Testis (tissue), 2 donors: ENCODE measurements at regions not wholly inside any gene's neighbourhood (a gene's known extent, or its start where the extent isn't known, plus 50 kb on each side); places are given as distances from the start of the nearest gene placed in this dataset.
A peak's percentile ranks its signal among the peaks of the same experiment; 100 is the strongest.

Source experiments
- DNase-seq: peaks from one replicate; pipeline ENCODE4 v3.0.0-alpha.2; 2019
- H3K27ac ChIP-seq, 2 donors: fragments of 200-600 bp; sonication (generic); one replicate each; pipeline ENCODE4 v1.5.1; 2019
- H3K27me3 ChIP-seq: fragments of 200-600 bp; sonication (generic); one replicate; pipeline ENCODE4 v1.5.1; 2019
- H3K36me3 ChIP-seq: fragments of 200-600 bp; sonication (generic); one replicate; pipeline ENCODE4 v1.5.1; 2017; ENCODE audit warnings: low read depth; ENCODE audit errors: missing control alignments
- H3K4me1 ChIP-seq: fragments of 200-600 bp; sonication (generic); one replicate; pipeline ENCODE4 v1.5.1; 2019
- H3K4me3 ChIP-seq, 2 donors: fragments of 200-600 bp; sonication (generic); one replicate each; pipeline ENCODE4 v1.5.1; 2017 to 2019
- H3K9me3 ChIP-seq: fragments of 200-600 bp; sonication (generic); one replicate; pipeline ENCODE4 v1.5.1; 2017
- CTCF ChIP-seq, 3 experiments: fragments of 450-650 bp in 2 of 3; fragments of 200-600 bp in 1 of 3; sonication (generic) in 1 of 3; IDR thresholded peaks; one replicate each; pipeline ENCODE4 v1.5.1; 2016 to 2019; ENCODE audit warnings: antibody characterized with exemption in 3 of 3, mild to moderate bottlenecking in 2 of 3, moderate library complexity in 1 of 3
- POLR2A ChIP-seq: fragments of 450-650 bp; IDR thresholded peaks from one replicate; pipeline ENCODE4 v1.6.1; 2017; ENCODE audit warnings: antibody characterized with exemption, mild to moderate bottlenecking, moderate library complexity
- WGBS, 2 donors: methylation state at CpG; one replicate each; pipeline ENCODE4 v1.1.5; 2018; 5-methylcytosine and 5-hydroxymethylcytosine counted together
- intact Hi-C: fragments of 100-400 bp; cut with DNase I; formaldehyde crosslinking; loops from one replicate; pipeline ENCODE4 v1.15.1; 2023; ENCODE audit warnings: low total_unique reads

GRCh38 chr2:121007490-121007853 is 271.8 kb downstream of the GLI2 start:
- H3K27me3 ChIP-seq: no peaks in the 10 kb centered on the region
- TF ChIP-seq POLR2A (no peak), CTCF (IDR thresholded peaks at IDR 0.05) (no peak)
- no peaks in the 10 kb centered on the region for H3K36me3 ChIP-seq
- intact Hi-C loops: no loop called here
- H3K4me1 ChIP-seq: no peaks in the 10 kb centered on the region
- DNase-seq: no peak
- WGBS, 2 donors: 94 to 98% methylated on average over 2 of the region's 2 CpGs
- H3K4me3 ChIP-seq: no peak overlapping the region
- H3K27ac ChIP-seq: no peak overlapping the region
- H3K9me3 ChIP-seq: no peaks in the 10 kb centered on the region

DNA sequence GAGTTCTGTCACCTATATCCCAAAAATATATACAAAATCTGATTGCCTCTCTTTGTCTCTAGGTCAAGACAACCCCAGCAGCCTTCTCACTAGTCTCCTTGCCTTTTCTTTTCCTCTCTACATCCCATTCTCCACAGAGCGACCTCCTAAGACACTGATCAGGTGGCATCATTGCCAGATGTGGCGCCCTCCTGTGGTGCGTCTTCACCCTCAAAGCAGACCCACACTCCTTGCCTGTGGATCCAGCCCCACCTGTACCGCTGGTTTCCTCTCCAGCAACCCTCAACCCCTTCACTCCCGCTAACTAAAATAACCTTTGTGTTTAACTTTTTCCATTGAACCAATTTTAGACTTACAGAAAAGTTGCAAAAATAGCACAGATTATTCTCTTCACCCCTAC is 273.3 kb downstream of the GLI2 start:
- Histone ChIP-seq H3K9me3 (no peaks in the 10 kb centered on the region), H3K27me3 (no peaks in the 10 kb centered on the region), H3K4me3 (no peak overlapping the region), H3K4me1 (no peaks in the 10 kb centered on the region), H3K36me3 (no peaks in the 10 kb centered on the region), H3K27ac (no peak overlapping the region)
- peak; percentile 36 for DNase-seq
- no peak for TF ChIP-seq POLR2A
- TF ChIP-seq CTCF (IDR thresholded peaks at IDR 0.05): peak in 1 of 3 experiments; percentile 19
- intact Hi-C loops: no loop called here
- 80 to 81% methylated on average over 5 of the region's 5 CpGs for WGBS, 2 donors

- DNase-seq: no peak
- intact Hi-C loops: no loop called here
Measured at GRCh38 chr2:121010998-121011397, 274.0 kb downstream of the TFCP2L1 start.

DNA sequence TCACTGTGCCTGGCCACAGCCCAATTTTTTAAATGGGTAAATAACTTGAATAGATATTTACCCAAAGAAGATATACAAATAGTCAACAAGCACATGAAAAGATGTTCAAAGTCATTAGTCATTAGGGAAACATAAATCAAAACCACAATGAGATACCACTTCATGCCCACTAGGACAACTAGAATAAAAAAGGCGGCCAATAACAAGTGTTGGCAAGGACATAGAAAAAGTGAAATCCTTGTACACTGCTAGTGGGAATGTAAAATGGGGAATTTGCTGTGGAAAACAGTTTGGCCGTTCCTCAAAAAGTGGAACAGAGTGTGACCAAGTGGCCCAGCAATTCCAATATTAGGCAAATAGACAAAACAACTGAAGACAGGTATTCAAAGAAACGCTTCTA is 270.1 kb downstream of the TFCP2L1 start:
- no peaks in the 10 kb centered on the region for H3K36me3 ChIP-seq
- intact Hi-C loops: no loop called here
- WGBS, 2 donors: 98 to 100% methylated on average over 3 of the region's 3 CpGs
- H3K9me3 ChIP-seq: no peaks in the 10 kb centered on the region
- H3K4me1 ChIP-seq: no peaks in the 10 kb centered on the region
- no peak overlapping the region for H3K27ac ChIP-seq
- no peak overlapping the region for H3K4me3 ChIP-seq
- no peak for TF ChIP-seq POLR2A
- no peak for TF ChIP-seq CTCF (IDR thresholded peaks at IDR 0.05)
- H3K27me3 ChIP-seq: no peaks in the 10 kb centered on the region
- no peak for DNase-seq

More at GRCh38 chr2:121010998-121011397, 274.0 kb downstream of the TFCP2L1 start:
- Histone ChIP-seq H3K4me1 (no peaks in the 10 kb centered on the region), H3K4me3 (no peak overlapping the region), H3K36me3 (no peaks in the 10 kb centered on the region), H3K27ac (no peak overlapping the region), H3K27me3 (no peaks in the 10 kb centered on the region), H3K9me3 (no peaks in the 10 kb centered on the region)
- TF ChIP-seq CTCF (IDR thresholded peaks at IDR 0.05) (no peak), POLR2A (no peak)

DNA sequence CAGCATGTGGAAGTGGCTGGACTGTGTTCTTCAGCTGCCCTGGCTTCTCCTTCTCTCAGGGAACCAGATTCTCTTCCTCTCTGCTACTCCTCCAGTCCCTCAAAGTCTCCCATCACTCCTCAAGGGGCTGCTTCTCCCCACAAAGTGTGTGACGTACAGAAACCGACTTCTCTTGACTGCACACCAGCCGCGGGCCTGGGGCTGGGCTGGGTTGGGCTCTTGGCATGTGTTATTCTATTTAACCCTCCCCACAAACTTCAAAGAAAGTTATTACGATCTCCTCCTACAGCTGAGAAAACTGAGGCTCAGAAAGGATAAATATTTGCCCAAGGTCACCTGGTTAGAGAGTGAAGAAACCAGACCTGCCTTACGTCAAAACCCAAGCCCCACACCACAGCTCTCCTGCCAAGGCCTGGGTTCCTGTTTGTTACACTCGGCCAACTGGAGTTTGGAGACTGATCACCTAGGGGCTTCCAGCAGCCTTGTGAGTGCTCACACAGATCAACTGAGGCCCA is 269.0 kb downstream of the TFCP2L1 start:
- no peaks in the 10 kb centered on the region for H3K27me3 ChIP-seq
- H3K9me3 ChIP-seq: no peaks in the 10 kb centered on the region
- no peak overlapping the region for H3K27ac ChIP-seq
- TF ChIP-seq CTCF (IDR thresholded peaks at IDR 0.05): no peak
- TF ChIP-seq POLR2A: no peak
- no peaks in the 10 kb centered on the region for H3K4me1 ChIP-seq
- WGBS, 2 donors: 76 to 85% methylated on average over 7 of the region's 7 CpGs
- DNase-seq: no peak
- no peak overlapping the region for H3K4me3 ChIP-seq
- intact Hi-C loops: no loop called here
- no peaks in the 10 kb centered on the region for H3K36me3 ChIP-seq
